WTC11 (cell line): ENCODE measurements at regions not wholly inside any gene's neighbourhood (a gene's known extent, or its start where the extent isn't known, plus 50 kb on each side); places are given as distances from the start of the nearest gene placed in this dataset.

ENCODE experiments used
- ATAC-seq: fragments of 200-7000 bp; cut with Tn5 transposase; 2 replicates; pipeline ENCODE4 v1.10.0; 2021; ENCODE audit warnings: mild to moderate bottlenecking, moderate library complexity
- CTCF ChIA-PET: fragments of 300-600 bp; sonication (Branson Sonifier 250); formaldehyde crosslinking; loops from one replicate; lab custom pipeline; 2021; ENCODE audit warnings: antibody characterized with exemption; lab: Charles Lee
- POLR2A ChIA-PET: fragments of 350-600 bp; sonication (Branson Sonifier 250); formaldehyde crosslinking; loops from one replicate; lab custom pipeline; 2021; ENCODE audit warnings: antibody characterized with exemption; lab: Charles Lee
- DNase-seq: peaks from one replicate; pipeline ENCODE4 v3.0.0; 2021; ENCODE audit warnings: low spot score
- H3K27ac Mint-ChIP-seq: 2 replicates; pipeline ENCODE4 v1.8.0; 2021; ENCODE audit warnings: mixed read lengths
- H3K27me3 Mint-ChIP-seq: 2 replicates; pipeline ENCODE4 v1.8.0; 2021; ENCODE audit warnings: low read depth, mild to moderate bottlenecking, moderate library complexity, mixed read lengths
- H3K36me3 Mint-ChIP-seq: 2 replicates; pipeline ENCODE4 v1.8.0; 2021; ENCODE audit warnings: mixed read lengths
- H3K4me1 Mint-ChIP-seq: 2 replicates; pipeline ENCODE4 v1.8.0; 2022; ENCODE audit warnings: mixed read lengths
- H3K4me3 Mint-ChIP-seq: 2 replicates; pipeline ENCODE4 v1.8.0; 2021; ENCODE audit warnings: mild to moderate bottlenecking, moderate library complexity, mixed read lengths
- H3K9me3 Mint-ChIP-seq: 2 replicates; pipeline ENCODE4 v1.8.0; 2021; ENCODE audit warnings: mixed read lengths
- ARID4B ChIP-seq: sonication (generic); formaldehyde crosslinking; IDR thresholded peaks from 2 replicates; pipeline ENCODE4 v1.8.0; 2023; ENCODE audit warnings: missing genetic modification reagents, mild to moderate bottlenecking, borderline replicate concordance
- ATF2 ChIP-seq: sonication (generic); formaldehyde crosslinking; IDR thresholded peaks from 2 replicates; pipeline ENCODE4 v1.8.1; 2022; ENCODE audit warnings: low read depth, missing genetic modification reagents, borderline replicate concordance
- ATF6 ChIP-seq: sonication (generic); formaldehyde crosslinking; IDR thresholded peaks from 2 replicates; pipeline ENCODE4 v1.8.1; 2023; ENCODE audit warnings: mild to moderate bottlenecking, missing genetic modification reagents
- ELF4 ChIP-seq: sonication (generic); formaldehyde crosslinking; IDR thresholded peaks from 2 replicates; pipeline ENCODE4 v1.8.1; 2022; ENCODE audit warnings: low read depth, mild to moderate bottlenecking, moderate library complexity, missing genetic modification reagents
- ETV6 ChIP-seq: sonication (generic); formaldehyde crosslinking; IDR thresholded peaks from 2 replicates; pipeline ENCODE4 v1.8.1; 2022; ENCODE audit warnings: mild to moderate bottlenecking, missing genetic modification reagents
- HMGA2 ChIP-seq: fragments of 250-450 bp; sonication (Bioruptor Pico); IDR thresholded peaks from 2 replicates; pipeline ENCODE4 v1.4.0; 2021; ENCODE audit warnings: mild to moderate bottlenecking, moderate library complexity
- IRF2 ChIP-seq: sonication (generic); formaldehyde crosslinking; IDR thresholded peaks from 2 replicates; pipeline ENCODE4 v1.8.0; 2022; ENCODE audit warnings: low read depth, missing genetic modification reagents, borderline replicate concordance
- JUN ChIP-seq: sonication (generic); formaldehyde crosslinking; IDR thresholded peaks from 2 replicates; pipeline ENCODE4 v1.8.0; 2023; ENCODE audit warnings: mild to moderate bottlenecking, missing genetic modification reagents
- NR1H2 ChIP-seq: sonication (generic); formaldehyde crosslinking; IDR thresholded peaks from 2 replicates; pipeline ENCODE4 v1.9.0; 2021; ENCODE audit warnings: mild to moderate bottlenecking, moderate library complexity, missing genetic modification reagents
- RELA ChIP-seq: sonication (generic); formaldehyde crosslinking; IDR thresholded peaks from 2 replicates; pipeline ENCODE4 v1.8.1; 2022; ENCODE audit warnings: missing genetic modification reagents, mild to moderate bottlenecking, borderline replicate concordance
- SOX15 ChIP-seq: fragments of 250-450 bp; sonication (Bioruptor Pico); IDR thresholded peaks from 2 replicates; pipeline ENCODE4 v1.9.0; 2021; ENCODE audit warnings: mild to moderate bottlenecking
- STAT6 ChIP-seq: sonication (generic); formaldehyde crosslinking; conservative IDR thresholded peaks from 2 replicates; pipeline ENCODE4 v1.8.1; 2023; ENCODE audit warnings: mild to moderate bottlenecking, low read depth, missing genetic modification reagents, moderate library complexity
- TCF7 ChIP-seq: sonication (generic); formaldehyde crosslinking; IDR thresholded peaks from 2 replicates; pipeline ENCODE4 v1.8.0; 2022; ENCODE audit warnings: mild to moderate bottlenecking, low read depth, missing genetic modification reagents, moderate library complexity
- TP53 ChIP-seq: sonication (generic); formaldehyde crosslinking; IDR thresholded peaks from 2 replicates; pipeline ENCODE4 v1.8.1; 2023; ENCODE audit warnings: mild to moderate bottlenecking, missing genetic modification reagents
- ZNF232 ChIP-seq: sonication (generic); formaldehyde crosslinking; IDR thresholded peaks from 2 replicates; pipeline ENCODE4 v1.8.0; 2022; ENCODE audit warnings: mild to moderate bottlenecking, missing genetic modification reagents
- ZNF416 ChIP-seq: fragments of 250-450 bp; sonication (Bioruptor Pico); IDR thresholded peaks from 2 replicates; pipeline ENCODE4 v1.9.0; 2021; ENCODE audit warnings: mild to moderate bottlenecking, inconsistent platforms
- ZNF671 ChIP-seq: fragments of 250-450 bp; sonication (Bioruptor Pico); IDR thresholded peaks from 2 replicates; pipeline ENCODE4 v1.8.0; 2021; ENCODE audit warnings: mild to moderate bottlenecking
- TF ChIP-seq, protein P1 (sequence below): fragments of 250-450 bp; sonication (Bioruptor Pico); IDR thresholded peaks from 2 replicates; pipeline ENCODE4 v1.8.0; 2021; ENCODE audit warnings: mild to moderate bottlenecking
- TF ChIP-seq, protein P2 (sequence below): sonication (generic); formaldehyde crosslinking; IDR thresholded peaks from 2 replicates; pipeline ENCODE4 v1.8.0; 2022; ENCODE audit warnings: mild to moderate bottlenecking, missing genetic modification reagents
- TF ChIP-seq, protein P3 (sequence below): sonication (generic); formaldehyde crosslinking; IDR thresholded peaks from 2 replicates; pipeline ENCODE4 v1.8.1; 2023; ENCODE audit warnings: mild to moderate bottlenecking, missing genetic modification reagents, moderate library complexity
- TF ChIP-seq, protein P4 (sequence below): sonication (generic); formaldehyde crosslinking; IDR thresholded peaks from 2 replicates; pipeline ENCODE4 v1.8.1; 2022; ENCODE audit warnings: missing genetic modification reagents, borderline replicate concordance

DNA sequence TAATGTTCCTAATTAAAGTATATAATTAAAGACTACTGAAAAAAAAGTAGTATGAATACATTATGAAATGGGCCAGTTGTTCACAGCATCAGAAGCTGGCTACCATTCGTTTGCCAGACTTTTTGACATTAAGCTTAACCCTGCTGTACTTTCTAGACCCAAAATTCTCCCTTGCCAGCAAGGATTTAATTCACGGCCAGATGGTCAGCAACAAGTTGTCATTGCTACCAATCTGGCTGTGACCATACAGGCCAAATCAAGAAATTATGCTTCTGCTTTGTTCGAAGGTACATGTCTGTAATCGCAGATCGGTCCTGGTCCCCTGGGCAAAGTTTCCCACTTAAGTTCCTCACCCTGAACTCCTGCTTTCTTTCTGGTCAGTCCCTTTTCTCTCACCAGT is 217.7 kb upstream of the ATXN7L3B start:
- TF ChIP-seq ETV6 (CRISPR knock-in tag): no peak
- no peak for TF ChIP-seq TP53
- TF ChIP-seq, protein P1, sequence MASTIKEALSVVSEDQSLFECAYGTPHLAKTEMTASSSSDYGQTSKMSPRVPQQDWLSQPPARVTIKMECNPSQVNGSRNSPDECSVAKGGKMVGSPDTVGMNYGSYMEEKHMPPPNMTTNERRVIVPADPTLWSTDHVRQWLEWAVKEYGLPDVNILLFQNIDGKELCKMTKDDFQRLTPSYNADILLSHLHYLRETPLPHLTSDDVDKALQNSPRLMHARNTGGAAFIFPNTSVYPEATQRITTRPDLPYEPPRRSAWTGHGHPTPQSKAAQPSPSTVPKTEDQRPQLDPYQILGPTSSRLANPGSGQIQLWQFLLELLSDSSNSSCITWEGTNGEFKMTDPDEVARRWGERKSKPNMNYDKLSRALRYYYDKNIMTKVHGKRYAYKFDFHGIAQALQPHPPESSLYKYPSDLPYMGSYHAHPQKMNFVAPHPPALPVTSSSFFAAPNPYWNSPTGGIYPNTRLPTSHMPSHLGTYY (CRISPR knock-in tag): no peak
- TF ChIP-seq ATF2 (CRISPR knock-in tag): no peak
- no peak for TF ChIP-seq HMGA2 (CRISPR knock-in tag)
- TF ChIP-seq ZNF416 (CRISPR knock-in tag): no peak
- no peak for TF ChIP-seq STAT6 (CRISPR knock-in tag)
- no peak for TF ChIP-seq IRF2 (CRISPR knock-in tag)
- TF ChIP-seq, protein P2, sequence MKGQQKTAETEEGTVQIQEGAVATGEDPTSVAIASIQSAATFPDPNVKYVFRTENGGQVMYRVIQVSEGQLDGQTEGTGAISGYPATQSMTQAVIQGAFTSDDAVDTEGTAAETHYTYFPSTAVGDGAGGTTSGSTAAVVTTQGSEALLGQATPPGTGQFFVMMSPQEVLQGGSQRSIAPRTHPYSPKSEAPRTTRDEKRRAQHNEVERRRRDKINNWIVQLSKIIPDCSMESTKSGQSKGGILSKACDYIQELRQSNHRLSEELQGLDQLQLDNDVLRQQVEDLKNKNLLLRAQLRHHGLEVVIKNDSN (CRISPR knock-in tag): no peak
- no peak for TF ChIP-seq ZNF232
- no peak for TF ChIP-seq TCF7 (CRISPR knock-in tag)
- TF ChIP-seq RELA: no peak
- TF ChIP-seq JUN (CRISPR knock-in tag): no peak
- no peak for TF ChIP-seq ELF4 (CRISPR knock-in tag)
- TF ChIP-seq SOX15: no peak
- TF ChIP-seq ZNF671 (CRISPR knock-in tag): no peak
- ChIA-PET CTCF (interaction anchor here (1.4 kb wide), 1 partner anchor 298 kb away, joined by 3 read pairs; no protein-coding TSS in a partner anchor), POLR2A (no interaction called here)
- DNase-seq (no peak), ATAC-seq (no peak)
- H3K9me3 Mint-ChIP-seq: no peaks in the 10 kb centered on the region
- H3K4me1 Mint-ChIP-seq: no peaks in the 10 kb centered on the region
- no peak overlapping the region for H3K27ac Mint-ChIP-seq
- H3K36me3 Mint-ChIP-seq: no peaks in the 10 kb centered on the region
- no peak overlapping the region for H3K4me3 Mint-ChIP-seq
- H3K27me3 Mint-ChIP-seq: no peaks in the 10 kb centered on the region

- Mint-ChIP-seq H3K4me1 (no peaks in the 10 kb centered on the region), H3K36me3 (no peaks in the 10 kb centered on the region), H3K27me3 (no peaks in the 10 kb centered on the region)
- DNase-seq: no peak
- ChIA-PET POLR2A (no interaction called here), CTCF (interaction anchor here (0.6 kb wide), 1 partner anchor 177 kb away, joined by 4 read pairs; no protein-coding TSS in a partner anchor)
- TF ChIP-seq ARID4B (CRISPR knock-in tag): no peak
- no peak for TF ChIP-seq ATF6 (CRISPR knock-in tag)
- TF ChIP-seq, protein P3, sequence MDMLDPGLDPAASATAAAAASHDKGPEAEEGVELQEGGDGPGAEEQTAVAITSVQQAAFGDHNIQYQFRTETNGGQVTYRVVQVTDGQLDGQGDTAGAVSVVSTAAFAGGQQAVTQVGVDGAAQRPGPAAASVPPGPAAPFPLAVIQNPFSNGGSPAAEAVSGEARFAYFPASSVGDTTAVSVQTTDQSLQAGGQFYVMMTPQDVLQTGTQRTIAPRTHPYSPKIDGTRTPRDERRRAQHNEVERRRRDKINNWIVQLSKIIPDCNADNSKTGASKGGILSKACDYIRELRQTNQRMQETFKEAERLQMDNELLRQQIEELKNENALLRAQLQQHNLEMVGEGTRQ (CRISPR knock-in tag): peak; percentile 37; the same call in 1 of the 2 replicates
- TF ChIP-seq RELA: no peak
- TF ChIP-seq, protein P4, sequence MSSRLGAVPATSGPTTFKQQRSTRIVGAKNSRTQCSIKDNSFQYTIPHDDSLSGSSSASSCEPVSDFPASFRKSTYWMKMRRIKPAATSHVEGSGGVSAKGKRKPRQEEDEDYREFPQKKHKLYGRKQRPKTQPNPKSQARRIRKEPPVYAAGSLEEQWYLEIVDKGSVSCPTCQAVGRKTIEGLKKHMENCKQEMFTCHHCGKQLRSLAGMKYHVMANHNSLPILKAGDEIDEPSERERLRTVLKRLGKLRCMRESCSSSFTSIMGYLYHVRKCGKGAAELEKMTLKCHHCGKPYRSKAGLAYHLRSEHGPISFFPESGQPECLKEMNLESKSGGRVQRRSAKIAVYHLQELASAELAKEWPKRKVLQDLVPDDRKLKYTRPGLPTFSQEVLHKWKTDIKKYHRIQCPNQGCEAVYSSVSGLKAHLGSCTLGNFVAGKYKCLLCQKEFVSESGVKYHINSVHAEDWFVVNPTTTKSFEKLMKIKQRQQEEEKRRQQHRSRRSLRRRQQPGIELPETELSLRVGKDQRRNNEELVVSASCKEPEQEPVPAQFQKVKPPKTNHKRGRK (CRISPR knock-in tag): no peak
- no peak for TF ChIP-seq NR1H2 (CRISPR knock-in tag)
- TF ChIP-seq, all 79 proteins: peak for 1
- Mint-ChIP-seq H3K9me3 (no peaks in the 10 kb centered on the region), H3K27ac (no peak overlapping the region), H3K4me3 (no peak overlapping the region)
- no peak; the same call in 1 of the 2 replicates for ATAC-seq
Measured at GRCh38 chr12:74321381-74321780, 216.3 kb upstream of the ATXN7L3B start.
